Tibial nerve (tissue), 4 donors: ENCODE measurements at regions not wholly inside any gene's neighbourhood (a gene's known extent, or its start where the extent isn't known, plus 50 kb on each side); places are given as distances from the start of the nearest gene placed in this dataset.

ENCODE experiments used
- DNase-seq, 2 donors: peaks; one replicate each; pipeline ENCODE4 v3.0.0-alpha.2; 2019; ENCODE audit warnings: low spot score in 2 of 2
- H3K27ac ChIP-seq, 4 donors: fragments of 200-600 bp; sonication (generic) in 3 of 4; one replicate each; pipeline ENCODE4 v1.5.1; 2017 to 2019; ENCODE audit warnings: mild to moderate bottlenecking in 1 of 4
- H3K27me3 ChIP-seq, 2 donors: fragments of 200-600 bp; sonication (generic) in 1 of 2; one replicate each; pipeline versions ENCODE4 v1.5.1 to v1.6.0; 2017 to 2019
- H3K36me3 ChIP-seq, 3 donors: fragments of 200-600 bp; sonication (generic); one replicate each; pipeline ENCODE4 v1.5.1; 2018 to 2019
- H3K4me1 ChIP-seq, 4 donors: fragments of 200-600 bp; sonication (generic) in 3 of 4; one replicate each; pipeline ENCODE4 v1.5.1; 2017 to 2019
- H3K4me3 ChIP-seq, 4 donors: fragments of 200-600 bp; sonication (generic) in 3 of 4; one replicate each; pipeline ENCODE4 v1.5.1; 2017 to 2019; ENCODE audit warnings: mild to moderate bottlenecking in 1 of 4, moderate library complexity in 1 of 4
- H3K9me3 ChIP-seq, 4 donors: fragments of 200-600 bp; sonication (generic) in 3 of 4; one replicate each; pipeline ENCODE4 v1.5.1; 2017 to 2019
- CTCF ChIP-seq, 5 experiments: fragments of 200-600 bp in 3 of 5; fragments of 450-650 bp in 2 of 5; sonication (generic) in 3 of 5; IDR thresholded peaks; one replicate each; pipeline ENCODE4 v1.5.1; 2016 to 2019; ENCODE audit warnings: antibody characterized with exemption in 5 of 5, mild to moderate bottlenecking in 3 of 5, moderate library complexity in 2 of 5
- EP300 ChIP-seq, 2 donors: sonication (generic); formaldehyde crosslinking; IDR thresholded peaks; one replicate each; pipeline ENCODE4 v1.6.1; 2017; ENCODE audit warnings: antibody characterized with exemption in 2 of 2, mild to moderate bottlenecking in 1 of 2
- POLR2A ChIP-seq, 2 donors: fragments of 450-650 bp; IDR thresholded peaks; one replicate each; pipeline ENCODE4 v1.6.1; 2017; ENCODE audit warnings: antibody characterized with exemption in 2 of 2, mild to moderate bottlenecking in 2 of 2, moderate library complexity in 2 of 2
- WGBS, 2 donors: methylation state at CpG; one replicate each; pipeline ENCODE4 v1.1.5; 2018; 5-methylcytosine and 5-hydroxymethylcytosine counted together

DNA sequence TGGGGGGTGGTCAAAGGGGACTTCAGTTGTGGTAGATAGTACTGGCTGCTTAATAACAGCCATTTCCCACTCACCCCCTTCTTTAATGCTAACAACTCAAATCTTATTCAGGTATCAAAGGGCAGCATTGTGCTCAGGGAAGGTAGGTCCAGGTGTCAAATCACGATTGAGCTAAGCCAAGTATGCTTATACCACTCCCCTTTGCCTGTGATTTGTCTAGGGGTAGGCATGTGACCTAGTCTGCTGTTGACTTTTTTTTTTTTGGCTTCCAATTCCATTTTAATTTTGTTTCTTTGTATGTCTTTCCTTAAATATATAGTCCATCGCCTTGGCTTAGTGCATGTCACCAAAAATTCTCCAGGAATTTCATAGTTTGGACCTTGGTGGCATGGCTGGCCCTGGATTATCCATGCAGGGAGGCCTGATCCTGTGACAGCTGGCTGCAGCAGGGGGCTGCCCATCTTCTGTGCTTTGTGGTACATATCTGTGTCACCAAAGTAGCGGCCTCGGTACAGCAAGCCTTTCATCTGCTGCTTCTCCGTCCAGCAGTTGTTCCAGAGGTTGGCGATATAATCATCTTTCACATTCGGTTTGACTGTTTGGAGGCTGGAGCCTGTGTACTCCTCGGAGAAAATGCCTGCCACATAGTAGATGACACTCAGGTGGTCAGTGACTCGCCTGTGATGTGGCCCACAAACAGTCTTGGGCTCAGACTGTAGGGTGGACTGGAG, 68.1 kb upstream of the SPRED2 start:
- Histone ChIP-seq H3K9me3 (no peaks in the 10 kb centered on the region), H3K4me3 (no peak overlapping the region), H3K4me1 (no peaks in the 10 kb centered on the region), H3K27ac (no peak overlapping the region), H3K36me3 (no peaks in the 10 kb centered on the region), H3K27me3 (no peaks in the 10 kb centered on the region)
- DNase-seq: no peak
- TF ChIP-seq CTCF (IDR thresholded peaks at IDR 0.05) (no peak), POLR2A (IDR thresholded peaks at IDR 0.05) (no peak), EP300 (IDR thresholded peaks at IDR 0.05) (no peak)
- 92 to 95% methylated on average over 9 of the region's 9 CpGs for WGBS, 2 donors

GRCh38 chr2:65499216-65499615, 66.8 kb upstream of the SPRED2 start:
- DNase-seq: no peak
- H3K9me3 ChIP-seq: no peaks in the 10 kb centered on the region
- H3K36me3 ChIP-seq: no peaks in the 10 kb centered on the region
- H3K27ac ChIP-seq: no peak overlapping the region
- no peak overlapping the region for H3K4me3 ChIP-seq
- 36 to 38% methylated on average over 6 of the region's 6 CpGs for WGBS, 2 donors
- no peaks in the 10 kb centered on the region for H3K4me1 ChIP-seq
- no peaks in the 10 kb centered on the region for H3K27me3 ChIP-seq
- TF ChIP-seq EP300 (IDR thresholded peaks at IDR 0.05) (no peak), CTCF (IDR thresholded peaks at IDR 0.05) (no peak)

DNA sequence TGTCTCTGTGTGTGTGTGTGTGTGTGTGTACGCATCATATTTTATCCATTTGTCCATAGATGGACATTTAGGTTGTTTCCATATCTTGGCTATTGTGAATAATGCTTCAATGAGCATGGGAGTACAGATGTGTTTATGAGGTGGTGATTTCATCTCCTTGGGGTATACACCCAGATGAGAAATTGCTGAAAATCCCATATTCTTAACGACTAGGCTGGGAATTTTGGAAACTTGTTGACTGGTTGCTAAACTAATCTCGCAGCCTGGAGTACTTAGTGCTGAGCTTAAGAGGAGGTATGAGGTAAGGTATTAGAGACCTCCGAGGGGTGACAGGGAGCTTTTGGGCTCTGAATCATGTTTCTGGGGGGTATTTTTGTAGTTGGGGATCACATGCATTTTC, 66.0 kb upstream of the SPRED2 start:
- H3K4me3 ChIP-seq: no peak overlapping the region
- no peak for DNase-seq
- no peaks in the 10 kb centered on the region for H3K27me3 ChIP-seq
- no peaks in the 10 kb centered on the region for H3K4me1 ChIP-seq
- H3K36me3 ChIP-seq: no peaks in the 10 kb centered on the region
- 70 to 89% methylated on average over 4 of the region's 4 CpGs for WGBS, 2 donors
- H3K27ac ChIP-seq: no peak overlapping the region
- TF ChIP-seq CTCF (IDR thresholded peaks at IDR 0.05): no peak
- no peak for TF ChIP-seq POLR2A (IDR thresholded peaks at IDR 0.05)
- no peak for TF ChIP-seq EP300 (IDR thresholded peaks at IDR 0.05)
- no peaks in the 10 kb centered on the region for H3K9me3 ChIP-seq

- no peaks in the 10 kb centered on the region for H3K36me3 ChIP-seq
- WGBS, 2 donors: 38 to 43% methylated on average over 4 of the region's 4 CpGs
Measured at GRCh38 chr2:65495251-65495877, 63.0 kb upstream of the SPRED2 start.

More at GRCh38 chr2:65495251-65495877, 63.0 kb upstream of the SPRED2 start:
- Histone ChIP-seq H3K4me1 (peaks cover 0 to 9% (median 0%) of the 10 kb centered on the region in 4 donors), H3K27me3 (no peaks in the 10 kb centered on the region), H3K4me3 (no peak overlapping the region), H3K9me3 (no peaks in the 10 kb centered on the region), H3K27ac (no peak overlapping the region)
- TF ChIP-seq EP300 (IDR thresholded peaks at IDR 0.05): no peak
- no peak for TF ChIP-seq POLR2A (IDR thresholded peaks at IDR 0.05)
- TF ChIP-seq CTCF (IDR thresholded peaks at IDR 0.05): no peak
- no peak for DNase-seq
